ENCODE measurements at regions not wholly inside any gene's neighbourhood (a gene's known extent, or its start where the extent isn't known, plus 50 kb on each side); places are given as distances from the start of the nearest gene placed in this dataset.

- TF ChIP-seq MLX (CRISPR knock-in tag; IDR thresholded peaks at IDR 0.05) (no peak), E2F4 (CRISPR knock-in tag; IDR thresholded peaks at IDR 0.05; ENCODE audit: borderline replicate concordance, low read depth) (no peak), HMGXB4 (CRISPR knock-in tag; IDR thresholded peaks at IDR 0.05) (no peak), IRF1 (CRISPR knock-in tag; IDR thresholded peaks at IDR 0.05) (no peak), GRHL2 (CRISPR knock-in tag; IDR thresholded peaks at IDR 0.05; ENCODE audit: insufficient replicate concordance, severe bottlenecking) (no peak), NR1H2 (CRISPR knock-in tag; IDR thresholded peaks at IDR 0.05) (no peak), ETV6 (CRISPR knock-in tag; IDR thresholded peaks at IDR 0.05) (no peak), ZNF281 (CRISPR knock-in tag; IDR thresholded peaks at IDR 0.05) (no peak), FOXK1 (CRISPR knock-in tag; IDR thresholded peaks at IDR 0.05) (no peak)
Measured at GRCh38 chr2:187198136-187198535, 249.9 kb downstream of the CALCRL start (continued).

- H3K27me3 Mint-ChIP-seq (ENCODE audit: low read depth): no peaks in the 10 kb centered on the region
- ATAC-seq: no peak
- CTCF ChIA-PET: no interaction called here
- DNase-seq (ENCODE audit: low spot score): no peak
- no peak overlapping the region for H3K4me3 Mint-ChIP-seq
- H3K4me1 Mint-ChIP-seq: no peaks in the 10 kb centered on the region
- H3K36me3 Mint-ChIP-seq: no peaks in the 10 kb centered on the region
- H3K27ac Mint-ChIP-seq: no peak overlapping the region
- POLR2A ChIA-PET: no interaction called here
- no peak for TF ChIP-seq ZNF423 (CRISPR knock-in tag; IDR thresholded peaks at IDR 0.05)
- no peak for TF ChIP-seq CDX4 (CRISPR knock-in tag; IDR thresholded peaks at IDR 0.05; ENCODE audit: borderline replicate concordance)
- no peak for TF ChIP-seq ZNF532 (CRISPR knock-in tag; IDR thresholded peaks at IDR 0.05; ENCODE audit: borderline replicate concordance)
- TF ChIP-seq HMGA2 (CRISPR knock-in tag; IDR thresholded peaks at IDR 0.05): no peak
- TF ChIP-seq ZNF671 (CRISPR knock-in tag; IDR thresholded peaks at IDR 0.05): no peak
- TF ChIP-seq NR2C2 (CRISPR knock-in tag; IDR thresholded peaks at IDR 0.05): no peak
- TF ChIP-seq MYBL2 (CRISPR knock-in tag; IDR thresholded peaks at IDR 0.05): no peak
- TF ChIP-seq ZNF263 (CRISPR knock-in tag; IDR thresholded peaks at IDR 0.05; ENCODE audit: low read depth): no peak
- no peak for TF ChIP-seq E2F1 (CRISPR knock-in tag; IDR thresholded peaks at IDR 0.05)
- TF ChIP-seq TEAD1 (CRISPR knock-in tag; IDR thresholded peaks at IDR 0.05): no peak
- no peaks in the 10 kb centered on the region for H3K9me3 Mint-ChIP-seq
Measured at GRCh38 chr2:187194049-187194448, 254.0 kb downstream of the CALCRL start.
